A673 (cell line): ENCODE measurements at regions not wholly inside any gene's neighbourhood (a gene's known extent, or its start where the extent isn't known, plus 50 kb on each side); places are given as distances from the start of the nearest gene placed in this dataset.

ENCODE experiments used
- BruUV-seq: library from RNA; stranded (reverse); fragments of 400-500 nt; replicated peaks from 2 replicates; lab custom pipeline; 2021; lab: Mats Ljungman, UMichigan
- CTCF ChIA-PET: fragments of 300-600 bp; sonication (Branson Sonifier 250); formaldehyde crosslinking; loops from one replicate; lab custom pipeline; 2022; ENCODE audit warnings: antibody characterized with exemption; lab: Charles Lee
- POLR2A ChIA-PET: fragments of 300-600 bp; sonication (Branson Sonifier 250); formaldehyde crosslinking; loops from one replicate; lab custom pipeline; 2022; ENCODE audit warnings: antibody characterized with exemption; ENCODE audit not compliant: low non-redundant PET; lab: Charles Lee
- DNase-seq: peaks from one replicate; pipeline ENCODE4 v3.0.0-alpha.2; 2015; ENCODE audit warnings: low spot score
- H3K27ac ChIP-seq: fragments of 200-600 bp; sonication (generic); 2 replicates; pipeline ENCODE4 v1.5.1; 2016; ENCODE audit warnings: mixed run types, low read depth, mild to moderate bottlenecking, mixed read lengths, antibody characterized with exemption, low read length; ENCODE audit not compliant: poor library complexity, severe bottlenecking
- H3K27me3 ChIP-seq: fragments of 200-600 bp; sonication (generic); replicated peaks from 2 replicates; pipeline ENCODE4 v1.6.1; 2017; ENCODE audit warnings: mixed run types, low read depth, mild to moderate bottlenecking, mixed read lengths, antibody characterized with exemption, low read length; ENCODE audit not compliant: insufficient read depth, poor library complexity
- H3K36me3 ChIP-seq: fragments of 200-600 bp; sonication (generic); 2 replicates; pipeline ENCODE4 v1.6.1; 2016; ENCODE audit warnings: mixed run types, mild to moderate bottlenecking, mixed read lengths, antibody characterized with exemption, low read length; ENCODE audit not compliant: insufficient read depth, poor library complexity, severe bottlenecking
- H3K4me1 ChIP-seq: fragments of 200-600 bp; sonication (generic); 2 replicates; pipeline ENCODE4 v1.6.1; 2017; ENCODE audit warnings: mixed run types, mild to moderate bottlenecking, mixed read lengths, antibody characterized with exemption, low read length; ENCODE audit not compliant: insufficient read depth, poor library complexity, severe bottlenecking
- H3K4me3 ChIP-seq: fragments of 200-600 bp; sonication (generic); 2 replicates; pipeline ENCODE4 v1.5.1; 2016; ENCODE audit warnings: low read depth, mixed run types, mild to moderate bottlenecking, mixed read lengths, low read length; ENCODE audit not compliant: poor library complexity, severe bottlenecking
- H3K9me3 ChIP-seq: fragments of 200-600 bp; sonication (generic); 2 replicates; pipeline ENCODE4 v1.6.1; 2016; ENCODE audit warnings: mixed run types, low read depth, mild to moderate bottlenecking, mixed read lengths, antibody characterized with exemption, low read length; ENCODE audit not compliant: poor library complexity, severe bottlenecking
- EZH2 ChIP-seq: fragments of 200-600 bp; sonication (generic); IDR thresholded peaks from 2 replicates; pipeline ENCODE4 v1.6.1; 2017; ENCODE audit warnings: borderline replicate concordance, low read depth, mild to moderate bottlenecking, mixed read lengths, antibody characterized with exemption, low read length; ENCODE audit not compliant: poor library complexity, severe bottlenecking
- intact Hi-C: fragments of 100-400 bp; cut with micrococcal nuclease; formaldehyde crosslinking; loops from one replicate; pipeline ENCODE4 v1.10.0; 2022; ENCODE audit not compliant: unreplicated experiment
- TF ChIP-seq, protein P1 (sequence below): fragments of 300-800, 200-600 bp; sonication (generic); conservative IDR thresholded peaks from 2 replicates; pipeline ENCODE4 v1.5.1; 2017; ENCODE audit warnings: low read depth, mild to moderate bottlenecking, antibody characterized with exemption, low read length, moderate library complexity, mixed read lengths

GRCh38 chr4:127249066-127249766 is 383.5 kb upstream of the INTU start:
- BruUV-seq: no TSS peak
- peak; percentile 22 for DNase-seq
- ChIA-PET POLR2A (no interaction called here), CTCF (no interaction called here)
- TF ChIP-seq, protein P1, sequence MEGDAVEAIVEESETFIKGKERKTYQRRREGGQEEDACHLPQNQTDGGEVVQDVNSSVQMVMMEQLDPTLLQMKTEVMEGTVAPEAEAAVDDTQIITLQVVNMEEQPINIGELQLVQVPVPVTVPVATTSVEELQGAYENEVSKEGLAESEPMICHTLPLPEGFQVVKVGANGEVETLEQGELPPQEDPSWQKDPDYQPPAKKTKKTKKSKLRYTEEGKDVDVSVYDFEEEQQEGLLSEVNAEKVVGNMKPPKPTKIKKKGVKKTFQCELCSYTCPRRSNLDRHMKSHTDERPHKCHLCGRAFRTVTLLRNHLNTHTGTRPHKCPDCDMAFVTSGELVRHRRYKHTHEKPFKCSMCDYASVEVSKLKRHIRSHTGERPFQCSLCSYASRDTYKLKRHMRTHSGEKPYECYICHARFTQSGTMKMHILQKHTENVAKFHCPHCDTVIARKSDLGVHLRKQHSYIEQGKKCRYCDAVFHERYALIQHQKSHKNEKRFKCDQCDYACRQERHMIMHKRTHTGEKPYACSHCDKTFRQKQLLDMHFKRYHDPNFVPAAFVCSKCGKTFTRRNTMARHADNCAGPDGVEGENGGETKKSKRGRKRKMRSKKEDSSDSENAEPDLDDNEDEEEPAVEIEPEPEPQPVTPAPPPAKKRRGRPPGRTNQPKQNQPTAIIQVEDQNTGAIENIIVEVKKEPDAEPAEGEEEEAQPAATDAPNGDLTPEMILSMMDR: no peak
- no peak for TF ChIP-seq EZH2
- intact Hi-C loops: no loop called here
- Histone ChIP-seq H3K36me3 (no peaks in the 10 kb centered on the region), H3K27me3 (no peaks in the 10 kb centered on the region), H3K27ac (no peak overlapping the region), H3K9me3 (no peaks in the 10 kb centered on the region), H3K4me1 (no peaks in the 10 kb centered on the region), H3K4me3 (no peak overlapping the region)

DNA sequence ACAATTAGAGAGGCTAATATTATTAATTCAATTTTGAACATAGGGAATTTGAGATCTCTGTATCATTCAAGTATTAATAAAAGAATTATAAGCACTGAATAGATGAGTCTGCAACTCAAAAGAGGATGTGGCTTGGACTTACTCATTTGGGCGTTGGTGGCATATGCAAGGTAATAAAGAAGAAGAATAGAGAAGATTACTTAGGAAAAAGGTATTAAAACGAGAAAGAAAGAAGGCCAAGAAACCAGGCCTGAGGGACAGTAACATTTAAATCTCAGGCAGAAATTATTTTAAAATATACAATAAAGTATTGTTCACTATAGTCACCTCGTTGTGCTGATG is 383.0 kb upstream of the INTU start:
- no peak for DNase-seq
- ChIA-PET POLR2A (no interaction called here), CTCF (no interaction called here)
- intact Hi-C loops: no loop called here
- BruUV-seq: no TSS peak
- no peak for TF ChIP-seq EZH2
- TF ChIP-seq, protein P1: no peak
- Histone ChIP-seq H3K9me3 (no peaks in the 10 kb centered on the region), H3K4me3 (no peak overlapping the region), H3K27me3 (no peaks in the 10 kb centered on the region), H3K36me3 (no peaks in the 10 kb centered on the region), H3K4me1 (no peaks in the 10 kb centered on the region), H3K27ac (no peak overlapping the region)

- intact Hi-C loops: no loop called here
- TF ChIP-seq, protein P1: no peak
- TF ChIP-seq EZH2: no peak
- no peaks in the 10 kb centered on the region for H3K4me1 ChIP-seq
- no peaks in the 10 kb centered on the region for H3K27me3 ChIP-seq
- CTCF ChIA-PET: no interaction called here
- H3K4me3 ChIP-seq: no peak overlapping the region
- no peak for DNase-seq
- H3K9me3 ChIP-seq: no peaks in the 10 kb centered on the region
- BruUV-seq: no TSS peak
- no peak overlapping the region for H3K27ac ChIP-seq
- H3K36me3 ChIP-seq: no peaks in the 10 kb centered on the region
- POLR2A ChIA-PET: no interaction called here
Observed at GRCh38 chr4:127250577-127250976, 382.2 kb upstream of the INTU start.
